Dendritic cell treated with granulocyte-macrophage colony-stimulating factor and Interleukin-4, amounts not matched to agents 40 ng/mL and 50 ng/mL, for 4 days (primary cell): ENCODE measurements at regions not wholly inside any gene's neighbourhood (a gene's known extent, or its start where the extent isn't known, plus 50 kb on each side); places are given as distances from the start of the nearest gene placed in this dataset.

Experiments used
- H3K27ac Mint-ChIP-seq: one replicate; pipeline ENCODE4 v1.8.0; 2022; ENCODE audit warnings: mild to moderate bottlenecking, mixed read lengths
- H3K27me3 Mint-ChIP-seq: one replicate; pipeline ENCODE4 v1.8.0; 2022; ENCODE audit warnings: mild to moderate bottlenecking, mixed read lengths
- H3K36me3 Mint-ChIP-seq: one replicate; pipeline ENCODE4 v1.8.0; 2022; ENCODE audit warnings: low read depth, mixed read lengths
- H3K4me1 Mint-ChIP-seq: one replicate; pipeline ENCODE4 v1.8.0; 2022; ENCODE audit warnings: low read depth, mixed read lengths
- H3K4me3 Mint-ChIP-seq: one replicate; pipeline ENCODE4 v1.8.0; 2022; ENCODE audit warnings: mild to moderate bottlenecking, moderate library complexity, mixed read lengths
- H3K9me3 Mint-ChIP-seq: one replicate; pipeline ENCODE4 v1.8.0; 2022; ENCODE audit warnings: mixed read lengths
- intact Hi-C: fragments of 100-400 bp; cut with micrococcal nuclease; formaldehyde crosslinking; loops from one replicate; pipeline ENCODE4 v1.15.0; 2022

GRCh38 chr10:52967806-52968795 lies 195.5 kb upstream of the MBL2 start:
- Mint-ChIP-seq H3K4me3 (no peak overlapping the region), H3K27me3 (no peaks in the 10 kb centered on the region), H3K27ac (no peak overlapping the region), H3K4me1 (peaks cover 9% of the 10 kb centered on the region), H3K9me3 (no peaks in the 10 kb centered on the region), H3K36me3 (no peaks in the 10 kb centered on the region)
- intact Hi-C loops: no loop called here

- no peak overlapping the region for H3K4me3 Mint-ChIP-seq
- H3K27ac Mint-ChIP-seq: no peak overlapping the region
- intact Hi-C loops: no loop called here
- no peaks in the 10 kb centered on the region for H3K9me3 Mint-ChIP-seq
- peaks cover 9% of the 10 kb centered on the region for H3K4me1 Mint-ChIP-seq
- no peaks in the 10 kb centered on the region for H3K36me3 Mint-ChIP-seq
- H3K27me3 Mint-ChIP-seq: no peaks in the 10 kb centered on the region
Observed at GRCh38 chr10:52966904-52967303, 194.3 kb upstream of the MBL2 start.

GRCh38 chr10:52965938-52966401 lies 193.4 kb upstream of the MBL2 start:
- Mint-ChIP-seq H3K27me3 (no peaks in the 10 kb centered on the region), H3K4me3 (no peak overlapping the region), H3K27ac (peak overlapping the region; percentile 47), H3K4me1 (peaks cover 9% of the 10 kb centered on the region), H3K9me3 (no peaks in the 10 kb centered on the region), H3K36me3 (no peaks in the 10 kb centered on the region)
- intact Hi-C loops: no loop called here

- peak overlapping the region; percentile 47 for H3K27ac Mint-ChIP-seq
- intact Hi-C loops: no loop called here
- no peaks in the 10 kb centered on the region for H3K9me3 Mint-ChIP-seq
- no peaks in the 10 kb centered on the region for H3K27me3 Mint-ChIP-seq
- no peak overlapping the region for H3K4me3 Mint-ChIP-seq
- no peaks in the 10 kb centered on the region for H3K36me3 Mint-ChIP-seq
- peaks cover 9% of the 10 kb centered on the region for H3K4me1 Mint-ChIP-seq
Observed at GRCh38 chr10:52965509-52965908, 192.9 kb upstream of the MBL2 start.

- H3K4me1 Mint-ChIP-seq: peaks cover 9% of the 10 kb centered on the region
- no peak overlapping the region for H3K4me3 Mint-ChIP-seq
- H3K27ac Mint-ChIP-seq: no peak overlapping the region
Observed at GRCh38 chr10:52961323-52961722, 188.7 kb upstream of the MBL2 start.

GRCh38 chr10:52959810-52960209 lies 187.2 kb upstream of the MBL2 start:
- intact Hi-C loops: no loop called here
- Mint-ChIP-seq H3K4me1 (no peaks in the 10 kb centered on the region), H3K9me3 (no peaks in the 10 kb centered on the region), H3K36me3 (no peaks in the 10 kb centered on the region), H3K27me3 (no peaks in the 10 kb centered on the region), H3K27ac (no peak overlapping the region), H3K4me3 (no peak overlapping the region)

More at GRCh38 chr10:52961323-52961722, 188.7 kb upstream of the MBL2 start:
- Mint-ChIP-seq H3K27me3 (no peaks in the 10 kb centered on the region), H3K36me3 (no peaks in the 10 kb centered on the region), H3K9me3 (no peaks in the 10 kb centered on the region)
- intact Hi-C loops: no loop called here

GRCh38 chr10:52956861-52957260 lies 184.3 kb upstream of the MBL2 start:
- no peaks in the 10 kb centered on the region for H3K9me3 Mint-ChIP-seq
- peaks cover 5% of the 10 kb centered on the region for H3K27me3 Mint-ChIP-seq
- H3K4me1 Mint-ChIP-seq: no peaks in the 10 kb centered on the region
- H3K36me3 Mint-ChIP-seq: no peaks in the 10 kb centered on the region
- no peak overlapping the region for H3K27ac Mint-ChIP-seq
- intact Hi-C loops: no loop called here
- no peak overlapping the region for H3K4me3 Mint-ChIP-seq

- no peaks in the 10 kb centered on the region for H3K36me3 Mint-ChIP-seq
- intact Hi-C loops: no loop called here
- no peak overlapping the region for H3K27ac Mint-ChIP-seq
- H3K4me3 Mint-ChIP-seq: no peak overlapping the region
- no peaks in the 10 kb centered on the region for H3K9me3 Mint-ChIP-seq
- peaks cover 5% of the 10 kb centered on the region for H3K27me3 Mint-ChIP-seq
- H3K4me1 Mint-ChIP-seq: no peaks in the 10 kb centered on the region
Observed at GRCh38 chr10:52956461-52956860, 183.9 kb upstream of the MBL2 start.

- H3K27me3 Mint-ChIP-seq: peaks cover 5% of the 10 kb centered on the region
- no peaks in the 10 kb centered on the region for H3K9me3 Mint-ChIP-seq
- no peaks in the 10 kb centered on the region for H3K4me1 Mint-ChIP-seq
- H3K36me3 Mint-ChIP-seq: no peaks in the 10 kb centered on the region
- H3K4me3 Mint-ChIP-seq: no peak overlapping the region
- intact Hi-C loops: no loop called here
- no peak overlapping the region for H3K27ac Mint-ChIP-seq
Observed at GRCh38 chr10:52955337-52955736, 182.8 kb upstream of the MBL2 start.

- Mint-ChIP-seq H3K4me1 (no peaks in the 10 kb centered on the region), H3K9me3 (no peaks in the 10 kb centered on the region), H3K4me3 (no peak overlapping the region), H3K36me3 (no peaks in the 10 kb centered on the region), H3K27ac (no peak overlapping the region), H3K27me3 (peaks cover 5% of the 10 kb centered on the region)
- intact Hi-C loops: loop anchor here (5.0 kb wide), 1 partner anchor 648 kb away; no protein-coding TSS in a partner anchor
Observed at GRCh38 chr10:52954407-52954806, 181.8 kb upstream of the MBL2 start.

GRCh38 chr10:52952391-52953055 lies 179.9 kb upstream of the MBL2 start:
- Mint-ChIP-seq H3K4me1 (no peaks in the 10 kb centered on the region), H3K4me3 (no peak overlapping the region), H3K27me3 (peaks cover 5% of the 10 kb centered on the region), H3K36me3 (no peaks in the 10 kb centered on the region), H3K27ac (peak overlapping the region; percentile 51), H3K9me3 (no peaks in the 10 kb centered on the region)
- intact Hi-C loops: loop anchor here (5.0 kb wide), 1 partner anchor 650 kb away; no protein-coding TSS in a partner anchor

- Mint-ChIP-seq H3K27ac (no peak overlapping the region), H3K9me3 (no peaks in the 10 kb centered on the region), H3K36me3 (no peaks in the 10 kb centered on the region), H3K27me3 (peaks cover 5% of the 10 kb centered on the region), H3K4me1 (no peaks in the 10 kb centered on the region), H3K4me3 (no peak overlapping the region)
- intact Hi-C loops: loop anchor here (5.0 kb wide), 1 partner anchor 650 kb away; no protein-coding TSS in a partner anchor
Observed at GRCh38 chr10:52951824-52952223, 179.2 kb upstream of the MBL2 start.

GRCh38 chr10:52950578-52950977 lies 178.0 kb upstream of the MBL2 start:
- intact Hi-C loops: loop anchor here (5.0 kb wide), 1 partner anchor 652 kb away; no protein-coding TSS in a partner anchor

GRCh38 chr10:52949899-52950298 lies 177.3 kb upstream of the MBL2 start:
- H3K4me3 Mint-ChIP-seq: no peak overlapping the region
- no peaks in the 10 kb centered on the region for H3K36me3 Mint-ChIP-seq
- H3K9me3 Mint-ChIP-seq: no peaks in the 10 kb centered on the region
- H3K27ac Mint-ChIP-seq: no peak overlapping the region
- H3K27me3 Mint-ChIP-seq: peaks cover 5% of the 10 kb centered on the region
- intact Hi-C loops: loop anchor here (5.0 kb wide), 1 partner anchor 652 kb away; no protein-coding TSS in a partner anchor
- peaks cover 7% of the 10 kb centered on the region for H3K4me1 Mint-ChIP-seq

More at GRCh38 chr10:52950578-52950977, 178.0 kb upstream of the MBL2 start:
- Mint-ChIP-seq H3K4me1 (peaks cover 3% of the 10 kb centered on the region), H3K9me3 (no peaks in the 10 kb centered on the region), H3K4me3 (no peak overlapping the region), H3K27me3 (peaks cover 5% of the 10 kb centered on the region), H3K36me3 (no peaks in the 10 kb centered on the region), H3K27ac (no peak overlapping the region)
